Effector memory CD4-positive, alpha-beta T cell (primary cell): ENCODE measurements at regions not wholly inside any gene's neighbourhood (a gene's known extent, or its start where the extent isn't known, plus 50 kb on each side); places are given as distances from the start of the nearest gene placed in this dataset.

Experiments used
- DNase-seq, 3 donors: peaks; one replicate each; pipeline ENCODE4 v3.0.0-alpha.2; 2020
- H3K27ac ChIP-seq: 2 replicates; pipeline ENCODE4 v1.7.0; 2013; ENCODE audit warnings: mild to moderate bottlenecking, low read length, moderate library complexity; ENCODE audit not compliant: insufficient read depth, poor library complexity, severe bottlenecking
- H3K27me3 ChIP-seq: replicated peaks from 2 replicates; pipeline ENCODE4 v1.7.0; 2013; ENCODE audit warnings: mild to moderate bottlenecking, low read length; ENCODE audit not compliant: insufficient read depth, control insufficient read depth, poor library complexity, severe bottlenecking
- H3K36me3 ChIP-seq: 2 replicates; pipeline ENCODE4 v1.7.0; 2013; ENCODE audit warnings: mild to moderate bottlenecking, low read length, moderate library complexity; ENCODE audit not compliant: control insufficient read depth, insufficient read depth
- H3K4me1 ChIP-seq: 2 replicates; pipeline ENCODE4 v1.7.0; 2013; ENCODE audit warnings: low read length, mild to moderate bottlenecking; ENCODE audit not compliant: control insufficient read depth, insufficient read depth, poor library complexity, severe bottlenecking
- H3K4me3 ChIP-seq: 2 replicates; pipeline ENCODE4 v1.7.0; 2013; ENCODE audit warnings: low read length, low read depth, mild to moderate bottlenecking; ENCODE audit not compliant: insufficient read depth, poor library complexity, severe bottlenecking
- H3K9me3 ChIP-seq: 2 replicates; pipeline ENCODE4 v1.7.0; 2013; ENCODE audit warnings: mild to moderate bottlenecking, low read length, moderate library complexity; ENCODE audit not compliant: control insufficient read depth

- DNase-seq = no peak
- H3K9me3 ChIP-seq = no peaks in the 10 kb centered on the region
- no peak overlapping the region for H3K27ac ChIP-seq
- H3K36me3 ChIP-seq = no peaks in the 10 kb centered on the region
- H3K4me1 ChIP-seq = no peaks in the 10 kb centered on the region
- H3K27me3 ChIP-seq = no peaks in the 10 kb centered on the region
- H3K4me3 ChIP-seq = no peak overlapping the region
Observed at GRCh38 chr7:113000316-113001020, 86.2 kb downstream of the GPR85 start.

- DNase-seq = no peak
- Histone ChIP-seq H3K36me3 (no peaks in the 10 kb centered on the region), H3K27ac (no peak overlapping the region)
Observed at GRCh38 chr7:112997831-112998230, 88.8 kb downstream of the GPR85 start.

GRCh38 chr7:112996331-112996871 is 90.2 kb downstream of the GPR85 start:
- DNase-seq = no peak
- Histone ChIP-seq H3K27ac (no peak overlapping the region), H3K4me3 (no peak overlapping the region), H3K36me3 (no peaks in the 10 kb centered on the region), H3K9me3 (no peaks in the 10 kb centered on the region), H3K27me3 (no peaks in the 10 kb centered on the region), H3K4me1 (no peaks in the 10 kb centered on the region)

More at GRCh38 chr7:112997831-112998230, 88.8 kb downstream of the GPR85 start:
- no peaks in the 10 kb centered on the region for H3K27me3 ChIP-seq
- H3K4me3 ChIP-seq = no peak overlapping the region
- no peaks in the 10 kb centered on the region for H3K4me1 ChIP-seq
- no peaks in the 10 kb centered on the region for H3K9me3 ChIP-seq

DNA sequence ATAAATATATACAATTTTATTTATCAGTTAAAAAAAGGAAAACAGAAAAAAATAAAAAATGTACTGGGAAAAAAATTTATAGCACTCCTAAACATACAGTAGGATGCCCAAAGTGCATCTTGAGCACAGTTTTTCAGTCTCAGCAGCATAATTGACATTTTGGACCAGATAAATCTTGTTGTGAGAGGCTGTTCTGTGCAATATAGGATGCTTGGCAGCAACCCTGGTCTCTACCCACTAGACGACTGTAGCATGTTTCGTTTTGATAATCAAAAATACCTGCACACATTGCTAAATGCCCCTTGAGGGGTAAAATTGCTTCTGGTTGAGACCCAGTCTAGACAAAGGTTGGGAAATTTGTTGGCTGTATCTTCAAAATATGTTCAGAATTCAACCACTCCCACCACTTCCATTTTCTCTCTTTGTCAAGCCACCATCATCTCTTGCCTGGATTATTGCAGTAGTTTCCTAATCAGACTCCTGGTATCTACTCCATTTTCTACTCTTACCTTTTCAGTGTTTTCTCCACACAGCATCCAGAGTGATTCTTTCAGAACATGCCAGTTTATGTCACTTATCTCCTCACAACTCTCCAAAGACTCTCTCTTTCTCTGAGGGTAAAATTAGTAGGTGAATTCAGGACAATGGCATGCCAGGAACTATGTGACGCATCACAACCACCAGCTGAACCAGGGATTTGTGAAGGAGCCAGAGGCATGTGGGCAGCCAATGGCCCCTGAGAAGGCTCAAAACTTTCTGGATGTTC is 91.4 kb downstream of the GPR85 start:
- Histone ChIP-seq H3K4me1 (no peaks in the 10 kb centered on the region), H3K27ac (no peak overlapping the region)
- no peak for DNase-seq

GRCh38 chr7:112994656-112995055 is 92.0 kb downstream of the GPR85 start:
- Histone ChIP-seq H3K4me1 (no peaks in the 10 kb centered on the region), H3K4me3 (no peak overlapping the region), H3K27me3 (no peaks in the 10 kb centered on the region), H3K27ac (no peak overlapping the region), H3K9me3 (no peaks in the 10 kb centered on the region), H3K36me3 (no peaks in the 10 kb centered on the region)
- DNase-seq = no peak

More for the DNA sequence above, 91.4 kb downstream of the GPR85 start:
- Histone ChIP-seq H3K9me3 (no peaks in the 10 kb centered on the region), H3K4me3 (no peak overlapping the region), H3K36me3 (no peaks in the 10 kb centered on the region), H3K27me3 (no peaks in the 10 kb centered on the region)

GRCh38 chr7:112990624-112991023 is 96.0 kb downstream of the GPR85 start:
- Histone ChIP-seq H3K4me1 (no peaks in the 10 kb centered on the region), H3K27me3 (no peaks in the 10 kb centered on the region), H3K4me3 (no peak overlapping the region), H3K9me3 (no peaks in the 10 kb centered on the region), H3K27ac (no peak overlapping the region), H3K36me3 (no peaks in the 10 kb centered on the region)
- DNase-seq = no peak

GRCh38 chr7:112989531-112989930 is 97.1 kb downstream of the GPR85 start:
- Histone ChIP-seq H3K27me3 (no peaks in the 10 kb centered on the region), H3K4me3 (no peak overlapping the region), H3K4me1 (no peaks in the 10 kb centered on the region), H3K9me3 (no peaks in the 10 kb centered on the region), H3K36me3 (no peaks in the 10 kb centered on the region), H3K27ac (no peak overlapping the region)
- DNase-seq = no peak

- no peaks in the 10 kb centered on the region for H3K36me3 ChIP-seq
- H3K4me1 ChIP-seq = no peaks in the 10 kb centered on the region
- H3K4me3 ChIP-seq = no peak overlapping the region
- H3K9me3 ChIP-seq = no peaks in the 10 kb centered on the region
- DNase-seq = no peak
- no peak overlapping the region for H3K27ac ChIP-seq
- no peaks in the 10 kb centered on the region for H3K27me3 ChIP-seq
Observed at GRCh38 chr7:112987171-112987570, 99.5 kb downstream of the GPR85 start.

DNA sequence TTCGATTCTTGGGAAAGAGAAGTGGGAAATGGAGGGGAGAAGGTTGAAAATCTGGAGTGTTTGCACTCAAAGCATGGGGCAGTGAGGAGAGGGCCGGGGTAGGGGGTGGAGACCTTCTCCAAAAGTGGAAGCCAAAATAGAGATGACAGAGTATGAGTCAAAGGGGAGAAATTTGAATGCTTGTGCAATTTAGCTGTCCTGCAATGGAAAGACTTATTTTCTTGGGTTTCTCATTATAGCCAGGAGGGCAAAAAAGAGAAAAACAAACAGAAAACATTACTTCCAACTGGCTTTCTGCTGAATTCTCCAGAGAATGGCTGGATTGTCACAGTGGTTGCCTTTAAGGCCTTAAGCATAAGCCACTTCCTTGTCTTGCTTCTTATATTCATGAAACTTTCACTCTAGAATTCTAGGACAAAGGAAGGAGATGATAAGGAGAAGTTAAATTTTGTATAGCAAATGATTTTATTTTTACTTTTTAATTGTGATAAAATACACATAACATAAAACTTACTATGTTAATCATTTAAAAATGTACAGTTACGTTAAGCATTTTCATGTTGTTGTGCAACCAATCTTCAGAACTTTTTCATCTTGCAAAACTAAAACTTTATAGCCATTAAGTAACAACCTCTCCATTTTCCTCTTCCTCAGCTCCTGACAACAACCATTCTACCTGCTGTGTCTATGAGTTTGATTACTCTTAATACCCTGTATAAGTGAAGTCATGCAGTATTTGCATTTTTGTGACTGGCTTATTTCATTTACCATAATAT is 100.2 kb downstream of the GPR85 start:
- Histone ChIP-seq H3K36me3 (no peaks in the 10 kb centered on the region), H3K27me3 (no peaks in the 10 kb centered on the region), H3K9me3 (no peaks in the 10 kb centered on the region), H3K27ac (no peak overlapping the region), H3K4me3 (no peak overlapping the region), H3K4me1 (no peaks in the 10 kb centered on the region)
- no peak for DNase-seq
